ENCODE measurements at regions not wholly inside any gene's neighbourhood (a gene's known extent, or its start where the extent isn't known, plus 50 kb on each side); places are given as distances from the start of the nearest gene placed in this dataset.

- Mint-ChIP-seq H3K4me1 (no peaks in the 10 kb centered on the region), H3K36me3 (ENCODE audit: low read depth) (no peaks in the 10 kb centered on the region), H3K27me3 (ENCODE audit: insufficient read depth, low read depth, poor library complexity) (no peaks in the 10 kb centered on the region), H3K9me3 (no peaks in the 10 kb centered on the region), H3K27ac (no peak overlapping the region), H3K4me3 (no peak overlapping the region)
- no peak overlapping the region for H3K4me2 ChIP-seq
- no peaks in the 10 kb centered on the region for H3K9me2 ChIP-seq (ENCODE audit: insufficient read depth)
- no peak for ATAC-seq
- H3K27me3 ChIP-seq (ENCODE audit: insufficient read depth): no peaks in the 10 kb centered on the region
- no peak overlapping the region for H3K27ac ChIP-seq (ENCODE audit: low read depth)
- no peak for TF ChIP-seq ZNF462 (CRISPR knock-in tag; IDR thresholded peaks at IDR 0.05)
- H3K79me2 ChIP-seq (replicated peaks; ENCODE audit: insufficient read depth): no peaks in the 10 kb centered on the region
- no peak for DNase-seq (ENCODE audit: low spot score)
- no peaks in the 10 kb centered on the region for H3F3A ChIP-seq (replicated peaks; ENCODE audit: low read depth)
- H2AFZ ChIP-seq: no peak overlapping the region
- H3K36me3 ChIP-seq (ENCODE audit: insufficient read depth): no peaks in the 10 kb centered on the region
- H4K20me1 ChIP-seq (replicated peaks; ENCODE audit: insufficient read depth): no peaks in the 10 kb centered on the region
- no peaks in the 10 kb centered on the region for H3K4me1 ChIP-seq (ENCODE audit: insufficient read depth)
- no peak overlapping the region for H3K4me3 ChIP-seq
These were observed 623.1 kb downstream of the TECRL start for GRCh38 chr4:63786171-63786570.

GRCh38 chr4:63784822-63785221, 624.4 kb downstream of the TECRL start:
- H2AFZ ChIP-seq: no peak overlapping the region
- no peak overlapping the region for H3K4me3 Mint-ChIP-seq
- no peaks in the 10 kb centered on the region for H3K27me3 Mint-ChIP-seq (ENCODE audit: insufficient read depth, low read depth, poor library complexity)
- no peak for ATAC-seq
- H3K36me3 Mint-ChIP-seq (ENCODE audit: low read depth): no peaks in the 10 kb centered on the region
- H4K20me1 ChIP-seq (replicated peaks; ENCODE audit: insufficient read depth): no peaks in the 10 kb centered on the region
- no peaks in the 10 kb centered on the region for H3K36me3 ChIP-seq (ENCODE audit: insufficient read depth)
- no peaks in the 10 kb centered on the region for H3K4me1 Mint-ChIP-seq
- H3K27me3 ChIP-seq (ENCODE audit: insufficient read depth): no peaks in the 10 kb centered on the region
- H3K4me2 ChIP-seq: no peak overlapping the region
- H3K79me2 ChIP-seq (replicated peaks; ENCODE audit: insufficient read depth): no peaks in the 10 kb centered on the region
- DNase-seq (ENCODE audit: low spot score): no peak
- no peaks in the 10 kb centered on the region for H3K4me1 ChIP-seq (ENCODE audit: insufficient read depth)
- H3K4me3 ChIP-seq: no peak overlapping the region
- no peaks in the 10 kb centered on the region for H3F3A ChIP-seq (replicated peaks; ENCODE audit: low read depth)
- H3K9me3 Mint-ChIP-seq: no peaks in the 10 kb centered on the region
- TF ChIP-seq EZH2 (IDR thresholded peaks at IDR 0.05; ENCODE audit: low read depth, unreplicated experiment) (no peak), NANOG (IDR thresholded peaks at IDR 0.05; ENCODE audit: borderline replicate concordance) (no peak), ZNF331 (CRISPR knock-in tag; IDR thresholded peaks at IDR 0.05; ENCODE audit: low read depth) (no peak), EZH2phosphoT487 (IDR thresholded peaks at IDR 0.05; ENCODE audit: unreplicated experiment) (no peak), ZNF114 (CRISPR knock-in tag; IDR thresholded peaks at IDR 0.05) (no peak)
- H3K9me2 ChIP-seq (ENCODE audit: insufficient read depth): no peaks in the 10 kb centered on the region
- H3K27ac ChIP-seq (ENCODE audit: low read depth): no peak overlapping the region
- H3K27ac Mint-ChIP-seq: no peak overlapping the region
